Kidney epithelial cell (primary cell): ENCODE measurements at regions not wholly inside any gene's neighbourhood (a gene's known extent, or its start where the extent isn't known, plus 50 kb on each side); places are given as distances from the start of the nearest gene placed in this dataset.

Experiments used
- DNase-seq: peaks from one replicate; pipeline ENCODE4 v3.0.0-alpha.2; 2010; ENCODE audit warnings: low read depth
- H3K27me3 ChIP-seq: 2 replicates; pipeline ENCODE4 v1.6.0; 2011; ENCODE audit warnings: low read length; ENCODE audit not compliant: control insufficient read depth, insufficient read depth
- H3K36me3 ChIP-seq: 2 replicates; pipeline ENCODE4 v1.5.1; 2011; ENCODE audit warnings: low read length; ENCODE audit not compliant: control insufficient read depth, insufficient read depth
- H3K4me3 ChIP-seq: 2 replicates; pipeline ENCODE4 v1.5.1; 2011; ENCODE audit warnings: low read depth, mild to moderate bottlenecking, control low read depth, low read length
- CTCF ChIP-seq: IDR thresholded peaks from 2 replicates; pipeline ENCODE4 v1.5.1; 2011; ENCODE audit warnings: mild to moderate bottlenecking, moderate library complexity, low read length, control low read depth, inconsistent platforms; ENCODE audit not compliant: insufficient read depth, poor library complexity, severe bottlenecking

GRCh38 chr2:128433911-128434550 lies 115.4 kb upstream of the HS6ST1 start:
- H3K36me3 ChIP-seq: no peaks in the 10 kb centered on the region
- TF ChIP-seq CTCF: no peak
- no peak for DNase-seq
- no peak overlapping the region for H3K4me3 ChIP-seq
- H3K27me3 ChIP-seq: no peaks in the 10 kb centered on the region

- Histone ChIP-seq H3K27me3 (no peaks in the 10 kb centered on the region), H3K36me3 (no peaks in the 10 kb centered on the region), H3K4me3 (no peak overlapping the region)
- no peak for DNase-seq
- no peak for TF ChIP-seq CTCF
These were observed 117.2 kb upstream of the HS6ST1 start for GRCh38 chr2:128435576-128436478.

- Histone ChIP-seq H3K4me3 (no peak overlapping the region), H3K27me3 (no peaks in the 10 kb centered on the region), H3K36me3 (no peaks in the 10 kb centered on the region)
- no peak for TF ChIP-seq CTCF
- no peak for DNase-seq
These were observed 118.0 kb upstream of the HS6ST1 start for GRCh38 chr2:128436479-128437203.

- DNase-seq: no peak
- TF ChIP-seq CTCF: no peak
- H3K4me3 ChIP-seq: no peak overlapping the region
- H3K27me3 ChIP-seq: no peaks in the 10 kb centered on the region
- H3K36me3 ChIP-seq: no peaks in the 10 kb centered on the region
These were observed 118.5 kb upstream of the HS6ST1 start for GRCh38 chr2:128437204-128437565.

GRCh38 chr2:128438091-128438490 lies 119.4 kb upstream of the HS6ST1 start:
- no peak for TF ChIP-seq CTCF
- DNase-seq: no peak
- H3K4me3 ChIP-seq: no peak overlapping the region
- no peaks in the 10 kb centered on the region for H3K27me3 ChIP-seq
- H3K36me3 ChIP-seq: no peaks in the 10 kb centered on the region
